HCT116 (cell line): ENCODE measurements at regions not wholly inside any gene's neighbourhood (a gene's known extent, or its start where the extent isn't known, plus 50 kb on each side); places are given as distances from the start of the nearest gene placed in this dataset.

Experiments used
- ATAC-seq: fragments of 200-7000 bp; cut with Tn5 transposase; 2 replicates; pipeline ENCODE4 v1.9.1; 2020; ENCODE audit warnings: mild to moderate bottlenecking, moderate library complexity
- BruUV-seq: library from RNA; stranded (reverse); fragments of 400-500 nt; replicated peaks from 2 replicates; lab custom pipeline; 2021; lab: Mats Ljungman, UMichigan
- CTCF ChIA-PET: fragments of 300-600 bp; sonication (Branson Sonifier 250); formaldehyde crosslinking; loops from one replicate; lab custom pipeline; 2021; ENCODE audit warnings: antibody characterized with exemption; lab: Charles Lee
- POLR2A ChIA-PET: fragments of 300-600, 350-600 bp; sonication (Branson Sonifier 250); formaldehyde crosslinking; loops from one replicate; lab custom pipeline; 2021; ENCODE audit warnings: antibody characterized with exemption; lab: Charles Lee
- RAD21 ChIA-PET, 2 experiments: fragments of 300-600 bp; sonication (Branson Sonifier 250); formaldehyde crosslinking; loops; one replicate each; lab custom pipeline; 2023; ENCODE audit warnings: low total read pairs in 2 of 2; ENCODE audit not compliant: uncharacterized antibody in 2 of 2, unreplicated experiment in 2 of 2, low non-redundant PET in 1 of 2; lab: Charles Lee
- DNase-seq: peaks from one replicate; pipeline ENCODE4 v3.0.0-alpha.2; 2010; ENCODE audit warnings: low read depth, low spot score
- H2AFZ ChIP-seq: fragments of 200-600 bp; shearing (Covaris generic), sonication (generic); 2 replicates; pipeline ENCODE4 v1.6.1; 2017; ENCODE audit warnings: low read depth, mixed run types, mixed read lengths, antibody characterized with exemption, low read length; ENCODE audit not compliant: poor library complexity, severe bottlenecking
- H3K27ac ChIP-seq: 2 replicates; pipeline ENCODE4 v1.5.1; 2012; ENCODE audit warnings: low read depth, low read length
- H3K27me3 ChIP-seq: fragments of 200-600 bp; sonication (generic); 2 replicates; pipeline ENCODE4 v1.6.1; 2016; ENCODE audit warnings: mixed run types, low read length, mixed read lengths; ENCODE audit not compliant: insufficient read depth
- H3K36me3 ChIP-seq, 2 experiments: fragments of 200-500 bp in 1 of 2; fragments of 200-600 bp in 1 of 2; sonication (Bioruptor generic) in 1 of 2; sonication (generic) in 1 of 2; 2 replicates each; pipeline versions ENCODE4 v1.5.1 to v1.6.1; 2014 to 2016; ENCODE audit warnings: low read length in 2 of 2, inconsistent platforms in 1 of 2, mixed read lengths in 1 of 2, mixed run types in 1 of 2; ENCODE audit not compliant: insufficient read depth in 2 of 2, control insufficient read depth in 1 of 2
- H3K4me1 ChIP-seq, 2 experiments: fragments of 200-600 bp in 1 of 2; sonication (generic) in 1 of 2; 2 replicates each; pipeline versions ENCODE4 v1.5.1 to v1.6.1; 2012 to 2017; ENCODE audit warnings: low read length in 2 of 2, inconsistent platforms in 1 of 2, mild to moderate bottlenecking in 1 of 2, mixed read lengths in 1 of 2, mixed run types in 1 of 2, moderate library complexity in 1 of 2; ENCODE audit not compliant: insufficient read depth in 2 of 2, control insufficient read depth in 1 of 2
- H3K4me2 ChIP-seq: fragments of 200-600 bp; sonication (generic); 2 replicates; pipeline ENCODE4 v1.6.1; 2017; ENCODE audit warnings: mixed run types, low read length, mixed read lengths
- H3K4me3 ChIP-seq, 2 experiments: fragments of 200-600 bp in 1 of 2; sonication (generic) in 1 of 2; replicated peaks in 1 of 2; 2 replicates each; pipeline ENCODE4 v1.5.1; 2011 to 2016; ENCODE audit warnings: low read length in 2 of 2, control low read depth in 1 of 2, low read depth in 1 of 2, mild to moderate bottlenecking in 1 of 2, mixed read lengths in 1 of 2, mixed run types in 1 of 2
- H3K79me2 ChIP-seq: fragments of 200-600 bp; sonication (generic); 2 replicates; pipeline ENCODE4 v1.6.1; 2017; ENCODE audit warnings: mild to moderate bottlenecking, mixed run types, low read length, moderate library complexity, mixed read lengths; ENCODE audit not compliant: insufficient read depth
- H3K9ac ChIP-seq: fragments of 200-600 bp; sonication (generic); 2 replicates; pipeline ENCODE4 v1.6.1; 2016; ENCODE audit warnings: low read length, mixed read lengths
- H3K9me2 ChIP-seq: fragments of 200-600 bp; sonication (generic), shearing (Covaris generic); 2 replicates; pipeline ENCODE4 v1.6.1; 2017; ENCODE audit warnings: mixed run types, mild to moderate bottlenecking, moderate library complexity; ENCODE audit not compliant: insufficient read depth
- H3K9me3 ChIP-seq, 2 experiments: fragments of 200-500 bp in 1 of 2; fragments of 200-600 bp in 1 of 2; sonication (Bioruptor generic) in 1 of 2; sonication (generic) in 1 of 2; 2 replicates each; pipeline ENCODE4 v1.6.1; 2014 to 2017; ENCODE audit warnings: low read length in 2 of 2, mixed read lengths in 2 of 2, inconsistent platforms in 1 of 2, low read depth in 1 of 2, mild to moderate bottlenecking in 1 of 2, mixed run types in 1 of 2, moderate library complexity in 1 of 2; ENCODE audit not compliant: control insufficient read depth in 1 of 2, insufficient read depth in 1 of 2
- H4K20me1 ChIP-seq: fragments of 200-600 bp; sonication (generic), shearing (Covaris generic); 2 replicates; pipeline ENCODE4 v1.6.1; 2017; ENCODE audit warnings: mixed run types, mild to moderate bottlenecking, moderate library complexity; ENCODE audit not compliant: insufficient read depth
- ATF3 ChIP-seq: IDR thresholded peaks from 2 replicates; pipeline ENCODE4 v1.6.1; 2012
- CBX3 ChIP-seq: IDR thresholded peaks from 2 replicates; pipeline ENCODE4 v1.6.1; 2012; ENCODE audit warnings: low read depth
- CEBPB ChIP-seq: IDR thresholded peaks from 2 replicates; pipeline ENCODE4 v1.6.1; 2012; ENCODE audit warnings: low read depth
- EGR1 ChIP-seq: IDR thresholded peaks from 2 replicates; pipeline ENCODE4 v1.6.1; 2012; ENCODE audit warnings: low read depth
- EZH2 ChIP-seq: fragments of 200-600 bp; sonication (generic); IDR thresholded peaks from 2 replicates; pipeline ENCODE4 v1.6.1; 2017; ENCODE audit warnings: antibody characterized with exemption, mixed run types
- POLR2A ChIP-seq: IDR thresholded peaks from 2 replicates; pipeline ENCODE4 v1.7.0; 2011; ENCODE audit warnings: borderline replicate concordance; ENCODE audit not compliant: insufficient read depth, insufficient read length; ENCODE audit errors: extremely low read depth
- RAD21 ChIP-seq: IDR thresholded peaks from 2 replicates; pipeline ENCODE4 v1.6.1; 2012; ENCODE audit warnings: low read depth, mild to moderate bottlenecking
- SIN3A ChIP-seq: IDR thresholded peaks from 2 replicates; pipeline ENCODE4 v1.6.1; 2012; ENCODE audit warnings: low read depth
- SP1 ChIP-seq: IDR thresholded peaks from 2 replicates; pipeline ENCODE4 v1.6.1; 2012; ENCODE audit warnings: low read depth
- SRF ChIP-seq: IDR thresholded peaks from 2 replicates; pipeline ENCODE4 v1.6.1; 2012; ENCODE audit warnings: low read depth
- TCF7L2 ChIP-seq: IDR thresholded peaks from 2 replicates; pipeline ENCODE4 v1.7.0; 2011; ENCODE audit warnings: borderline replicate concordance, inconsistent platforms; ENCODE audit not compliant: insufficient read depth, insufficient read length; ENCODE audit errors: extremely low read depth
- YY1 ChIP-seq: IDR thresholded peaks from 2 replicates; pipeline ENCODE4 v1.6.1; 2011; ENCODE audit warnings: low read length, low read depth, moderate library complexity, mild to moderate bottlenecking; ENCODE audit not compliant: insufficient replicate concordance; ENCODE audit errors: extremely low read depth
- ZBTB33 ChIP-seq: IDR thresholded peaks from 2 replicates; pipeline ENCODE4 v1.6.1; 2011; ENCODE audit warnings: mild to moderate bottlenecking, low read length, moderate library complexity; ENCODE audit not compliant: insufficient replicate concordance; ENCODE audit errors: extremely low read depth
- ZFX ChIP-seq: fragments of 450-650 bp; IDR thresholded peaks from 2 replicates; pipeline ENCODE4 v1.6.1; 2017
- intact Hi-C: fragments of 100-400 bp; cut with micrococcal nuclease; formaldehyde crosslinking; loops from 2 replicates; pipeline ENCODE4 v1.10.0; 2022

GRCh38 chr12:63206909-63207308 lies 55.9 kb upstream of the AVPR1A start (continued):
- TF ChIP-seq TCF7L2 (no peak), EZH2 (no peak), CEBPB (no peak), POLR2A (no peak), ZFX (no peak), ZBTB33 (no peak), YY1 (no peak), EGR1 (no peak), ATF3 (no peak), SP1 (no peak)
- TF ChIP-seq, all 23 proteins: peak for 0

GRCh38 chr12:63206494-63206893 lies 55.5 kb upstream of the AVPR1A start:
- intact Hi-C loops, result no loop called here
- POLR2A ChIA-PET, result no interaction called here
- H3K36me3 ChIP-seq, result no peaks in the 10 kb centered on the region
- no peaks in the 10 kb centered on the region for H3K4me1 ChIP-seq
- RAD21 ChIA-PET, result no interaction called here
- H3K9me3 ChIP-seq, result no peaks in the 10 kb centered on the region
- no TSS peak for BruUV-seq
- H2AFZ ChIP-seq, result no peak overlapping the region
- no peak for TF ChIP-seq SIN3A
- TF ChIP-seq ZFX, result no peak
- no peak for TF ChIP-seq ATF3
- TF ChIP-seq RAD21, result no peak
- TF ChIP-seq YY1, result no peak
- TF ChIP-seq SRF, result no peak
- TF ChIP-seq EGR1, result no peak
- TF ChIP-seq CBX3, result no peak
- DNase-seq (no peak), ATAC-seq (no peak)
- CTCF ChIA-PET, result no interaction called here
- no peak overlapping the region for H3K9ac ChIP-seq
- no peaks in the 10 kb centered on the region for H3K9me2 ChIP-seq
- no peak overlapping the region for H3K4me3 ChIP-seq
- H3K4me2 ChIP-seq, result no peak overlapping the region
- no peaks in the 10 kb centered on the region for H4K20me1 ChIP-seq
- no peaks in the 10 kb centered on the region for H3K27me3 ChIP-seq
- no peaks in the 10 kb centered on the region for H3K79me2 ChIP-seq
- H3K27ac ChIP-seq, result no peak overlapping the region
